Glutamatergic neuron (in vitro differentiated cells): ENCODE measurements at regions not wholly inside any gene's neighbourhood (a gene's known extent, or its start where the extent isn't known, plus 50 kb on each side); places are given as distances from the start of the nearest gene placed in this dataset.

Experiments
- DNase-seq: peaks from one replicate; pipeline ENCODE4 v3.0.0; 2022
- H3K27ac Mint-ChIP-seq: one replicate; pipeline ENCODE4 v1.8.0; 2020; ENCODE audit warnings: mild to moderate bottlenecking, mixed read lengths, inconsistent platforms; ENCODE audit not compliant: unreplicated experiment
- H3K27me3 Mint-ChIP-seq: one replicate; pipeline ENCODE4 v1.8.0; 2020; ENCODE audit warnings: mild to moderate bottlenecking, moderate library complexity, mixed read lengths, inconsistent platforms; ENCODE audit not compliant: unreplicated experiment
- H3K36me3 Mint-ChIP-seq: one replicate; pipeline ENCODE4 v1.8.0; 2020; ENCODE audit warnings: mild to moderate bottlenecking, mixed read lengths, inconsistent platforms; ENCODE audit not compliant: unreplicated experiment
- H3K4me1 Mint-ChIP-seq: one replicate; pipeline ENCODE4 v1.8.0; 2020; ENCODE audit warnings: mild to moderate bottlenecking, low read depth, mixed read lengths, inconsistent platforms; ENCODE audit not compliant: unreplicated experiment
- H3K4me3 Mint-ChIP-seq: one replicate; pipeline ENCODE4 v1.8.0; 2020; ENCODE audit warnings: mild to moderate bottlenecking, mixed read lengths, inconsistent platforms; ENCODE audit not compliant: unreplicated experiment
- H3K9me3 Mint-ChIP-seq: one replicate; pipeline ENCODE4 v1.8.0; 2020; ENCODE audit warnings: mild to moderate bottlenecking, moderate library complexity, mixed read lengths, inconsistent platforms; ENCODE audit not compliant: unreplicated experiment
- CTCF ChIP-seq: fragments of 200-600 bp; sonication (generic); IDR thresholded peaks from one replicate; pipeline ENCODE4 v1.5.0; 2021; ENCODE audit not compliant: partially characterized antibody, unreplicated experiment

DNA sequence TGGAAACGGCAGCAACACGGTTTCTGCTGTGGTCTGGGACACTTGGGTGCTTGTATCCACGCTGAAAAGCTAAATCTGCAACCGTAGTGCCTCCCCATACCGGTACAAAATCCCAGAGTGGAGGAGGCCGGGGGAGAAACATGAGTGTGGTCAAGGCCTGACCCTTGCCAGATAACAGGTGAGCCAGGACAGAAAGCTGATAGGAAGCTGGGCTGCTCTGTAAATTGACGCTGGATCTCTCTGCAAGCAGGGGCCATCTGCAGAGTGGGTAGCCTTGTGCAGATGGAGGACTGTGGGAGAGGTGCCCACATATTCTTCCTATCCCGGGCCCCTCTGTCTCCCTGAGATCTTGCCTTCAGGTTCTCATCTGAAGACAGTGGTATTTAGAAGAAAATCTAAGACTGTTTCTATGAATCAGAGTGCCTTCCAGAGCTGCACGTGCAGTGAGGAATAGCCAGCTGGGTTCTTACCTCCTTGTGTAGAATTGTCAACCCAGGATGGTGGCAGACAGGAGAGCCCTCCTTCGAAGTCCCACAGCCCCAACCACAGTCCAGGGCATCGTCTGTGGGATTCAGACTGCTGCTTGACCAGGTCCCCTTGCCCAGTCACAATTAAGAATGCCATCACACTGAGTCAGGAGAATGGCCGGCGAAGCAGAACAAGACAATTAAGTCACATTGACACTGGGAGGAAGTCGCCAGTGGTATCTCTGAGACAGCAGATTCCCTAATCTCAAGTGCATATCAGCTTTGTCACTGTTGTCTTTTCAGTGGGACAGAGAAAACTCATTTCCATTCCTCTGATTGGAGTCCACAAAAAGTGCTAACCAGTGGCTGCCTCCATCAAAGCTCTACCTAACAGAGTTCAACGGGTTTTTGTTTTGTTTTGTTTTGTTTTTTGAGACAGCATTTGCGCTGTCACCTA, 100.0 kb upstream of the RIPOR2 start:
- DNase-seq: no peak
- no peaks in the 10 kb centered on the region for H3K36me3 Mint-ChIP-seq
- no peak overlapping the region for H3K27ac Mint-ChIP-seq
- H3K27me3 Mint-ChIP-seq: peaks cover 3% of the 10 kb centered on the region
- H3K9me3 Mint-ChIP-seq: no peaks in the 10 kb centered on the region
- no peak overlapping the region for H3K4me3 Mint-ChIP-seq
- TF ChIP-seq CTCF: no peak
- no peaks in the 10 kb centered on the region for H3K4me1 Mint-ChIP-seq

- Mint-ChIP-seq H3K27me3 (no peaks in the 10 kb centered on the region), H3K4me3 (no peak overlapping the region), H3K36me3 (no peaks in the 10 kb centered on the region), H3K9me3 (peaks cover 3% of the 10 kb centered on the region), H3K27ac (no peak overlapping the region), H3K4me1 (peaks cover 2% of the 10 kb centered on the region)
- no peak for DNase-seq
- no peak for TF ChIP-seq CTCF
Observed at GRCh38 chr6:25036461-25036860, 100.7 kb upstream of the RIPOR2 start.

DNA sequence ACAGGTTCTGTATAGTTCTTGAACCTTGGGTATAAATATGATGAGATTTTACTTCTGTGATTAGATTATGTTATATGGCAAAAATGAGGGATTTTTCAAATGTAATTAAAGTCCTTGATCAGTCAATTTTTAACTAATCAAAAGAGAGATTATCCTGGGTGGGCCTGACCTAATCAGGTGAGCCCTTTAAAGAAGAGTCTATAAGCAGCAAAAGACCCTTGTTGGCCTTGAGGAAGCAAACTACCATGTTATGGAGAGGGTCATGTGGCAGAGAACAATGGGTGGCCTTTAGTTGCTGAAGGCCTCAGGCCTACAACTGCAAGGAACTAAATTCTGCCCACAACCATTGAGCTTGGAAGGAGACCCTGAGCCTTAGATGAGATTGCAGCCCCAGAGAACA, 102.5 kb upstream of the RIPOR2 start:
- Mint-ChIP-seq H3K27me3 (peaks cover 2% of the 10 kb centered on the region), H3K36me3 (no peaks in the 10 kb centered on the region), H3K9me3 (peaks cover 3% of the 10 kb centered on the region), H3K4me3 (no peak overlapping the region), H3K4me1 (peaks cover 5% of the 10 kb centered on the region), H3K27ac (no peak overlapping the region)
- no peak for TF ChIP-seq CTCF
- DNase-seq: no peak

- DNase-seq: no peak
- peaks cover 5% of the 10 kb centered on the region for H3K4me1 Mint-ChIP-seq
- no peak overlapping the region for H3K4me3 Mint-ChIP-seq
- peaks cover 3% of the 10 kb centered on the region for H3K9me3 Mint-ChIP-seq
- no peak overlapping the region for H3K27ac Mint-ChIP-seq
- peaks cover 2% of the 10 kb centered on the region for H3K27me3 Mint-ChIP-seq
- H3K36me3 Mint-ChIP-seq: no peaks in the 10 kb centered on the region
- TF ChIP-seq CTCF: no peak
Observed at GRCh38 chr6:25038999-25039398, 103.2 kb upstream of the RIPOR2 start.

GRCh38 chr6:25041485-25042035, 105.8 kb upstream of the RIPOR2 start:
- Mint-ChIP-seq H3K27me3 (peaks cover 2% of the 10 kb centered on the region), H3K36me3 (no peaks in the 10 kb centered on the region), H3K27ac (no peak overlapping the region), H3K4me1 (peaks cover 5% of the 10 kb centered on the region), H3K4me3 (no peak overlapping the region), H3K9me3 (peaks cover 3% of the 10 kb centered on the region)
- DNase-seq: no peak
- TF ChIP-seq CTCF: no peak
